GM19324 (cell line): ENCODE measurements at regions not wholly inside any gene's neighbourhood (a gene's known extent, or its start where the extent isn't known, plus 50 kb on each side); places are given as distances from the start of the nearest gene placed in this dataset.

Source experiments
- ATAC-seq: cut with Tn5 transposase; IDR thresholded peaks from one replicate; pipeline ENCODE4 v1.9.1; 2021; ENCODE audit warnings: mild to moderate bottlenecking, moderate library complexity; ENCODE audit not compliant: unreplicated experiment, low FRiP score

GRCh38 chr2:104429639-104430358 lies 424.1 kb upstream of the POU3F3 start:
- no peak for ATAC-seq

GRCh38 chr2:104430359-104430740 lies 423.6 kb upstream of the POU3F3 start:
- ATAC-seq, result no peak

- no peak for ATAC-seq
These were observed 423.1 kb upstream of the POU3F3 start for GRCh38 chr2:104430852-104431251.

- no peak for ATAC-seq
These were observed 422.2 kb upstream of the POU3F3 start for GRCh38 chr2:104431701-104432121.

- ATAC-seq, result no peak
These were observed 421.5 kb upstream of the POU3F3 start for GRCh38 chr2:104432401-104432800.

- ATAC-seq, result no peak
These were observed 420.9 kb upstream of the POU3F3 start for GRCh38 chr2:104432991-104433390.

GRCh38 chr2:104433657-104434056 lies 420.3 kb upstream of the POU3F3 start:
- no peak for ATAC-seq

- peak; percentile 77 for ATAC-seq
These were observed 419.6 kb upstream of the POU3F3 start for GRCh38 chr2:104434318-104434792.

GRCh38 chr2:104434966-104435365 lies 418.9 kb upstream of the POU3F3 start:
- no peak for ATAC-seq

GRCh38 chr2:104438481-104438880 lies 415.4 kb upstream of the POU3F3 start:
- no peak for ATAC-seq

- ATAC-seq, result no peak
These were observed 410.8 kb upstream of the POU3F3 start for GRCh38 chr2:104443145-104443544.

- no peak for ATAC-seq
These were observed 409.5 kb upstream of the POU3F3 start for GRCh38 chr2:104444392-104444791.

- ATAC-seq, result no peak
These were observed 409.0 kb upstream of the POU3F3 start for GRCh38 chr2:104444889-104445288.

- ATAC-seq, result no peak
These were observed 406.0 kb upstream of the POU3F3 start for GRCh38 chr2:104447831-104448434.

- ATAC-seq, result no peak
These were observed 405.1 kb upstream of the POU3F3 start for GRCh38 chr2:104448661-104449440.

- ATAC-seq, result no peak
These were observed 401.4 kb upstream of the POU3F3 start for GRCh38 chr2:104452558-104452957.

GRCh38 chr2:104462731-104463130 lies 391.2 kb upstream of the POU3F3 start:
- no peak for ATAC-seq

GRCh38 chr2:104465981-104466380 lies 387.9 kb upstream of the POU3F3 start:
- ATAC-seq, result no peak

- no peak for ATAC-seq
These were observed 385.1 kb upstream of the POU3F3 start for GRCh38 chr2:104468846-104469245.

- no peak for ATAC-seq
These were observed 381.8 kb upstream of the POU3F3 start for GRCh38 chr2:104472076-104472475.

GRCh38 chr2:104473546-104473945 lies 380.4 kb upstream of the POU3F3 start:
- no peak for ATAC-seq
